C1 segment of cervical spinal cord (tissue), 14 donors: ENCODE measurements at regions not wholly inside any gene's neighbourhood (a gene's known extent, or its start where the extent isn't known, plus 50 kb on each side); places are given as distances from the start of the nearest gene placed in this dataset.

Source experiments
- DNase-seq, 14 donors: peaks; one replicate each; lab custom pipeline; 2025; lab: John Stamatoyannopoulos, UW

DNA sequence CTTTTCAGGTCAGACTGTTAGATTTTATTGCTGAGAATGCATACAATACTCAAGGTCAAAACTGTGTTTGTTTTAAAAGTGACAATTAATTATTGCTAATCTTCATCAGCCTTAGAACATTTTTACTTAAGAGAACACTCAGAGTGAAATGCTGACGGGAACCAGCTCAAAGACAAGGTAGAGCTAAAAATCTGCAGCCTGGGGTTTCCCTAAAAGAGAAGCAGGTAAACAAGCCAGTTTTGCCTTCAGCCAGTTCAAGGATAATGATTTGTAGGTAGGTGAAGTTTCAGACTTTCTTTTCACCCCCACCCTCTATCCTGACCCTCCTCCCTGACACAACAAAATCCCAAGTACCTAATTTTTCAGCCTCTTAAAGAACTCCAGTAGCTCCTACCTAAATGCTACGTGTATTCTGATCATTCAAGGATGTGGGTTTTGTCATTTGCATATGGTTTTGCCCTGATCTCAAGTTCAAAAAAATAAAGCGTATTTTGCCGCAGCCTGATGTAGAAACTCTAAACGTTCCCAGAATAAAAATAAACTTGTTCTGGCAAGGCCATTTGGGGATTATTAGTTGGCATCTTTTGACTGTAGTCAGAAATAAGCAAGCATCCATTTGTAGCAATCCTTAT is 407.2 kb downstream of the EFNA5 start:
- DNase-seq, result no peak

- no peak for DNase-seq
Observed at GRCh38 chr5:107257885-107258520, 412.7 kb downstream of the EFNA5 start.

- no peak for DNase-seq
Observed at GRCh38 chr5:107254902-107255234, 415.9 kb downstream of the EFNA5 start.

GRCh38 chr5:107254214-107254901 is 416.4 kb downstream of the EFNA5 start:
- no peak for DNase-seq

DNA sequence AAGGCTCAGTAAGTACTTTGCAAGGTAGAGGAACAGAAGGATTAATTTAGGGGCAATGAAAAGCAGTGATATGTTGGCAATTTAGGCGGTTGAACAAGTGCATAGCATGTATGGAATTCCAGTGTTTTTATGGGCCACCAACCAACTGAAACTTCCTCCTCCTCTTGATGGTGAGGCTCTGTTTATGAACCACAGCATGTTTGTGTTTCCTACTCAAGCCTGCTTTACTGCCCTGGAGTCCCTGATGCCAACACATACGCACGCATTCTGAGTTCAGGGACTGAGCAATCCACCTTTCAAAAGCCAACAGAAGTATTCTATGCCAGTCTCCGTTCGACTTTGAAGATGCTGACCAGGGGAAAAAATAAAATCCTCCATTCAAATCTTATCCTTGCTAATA is 417.5 kb downstream of the EFNA5 start:
- DNase-seq, result no peak

- DNase-seq, result no peak
Observed at GRCh38 chr5:107251151-107251550, 419.6 kb downstream of the EFNA5 start.

DNA sequence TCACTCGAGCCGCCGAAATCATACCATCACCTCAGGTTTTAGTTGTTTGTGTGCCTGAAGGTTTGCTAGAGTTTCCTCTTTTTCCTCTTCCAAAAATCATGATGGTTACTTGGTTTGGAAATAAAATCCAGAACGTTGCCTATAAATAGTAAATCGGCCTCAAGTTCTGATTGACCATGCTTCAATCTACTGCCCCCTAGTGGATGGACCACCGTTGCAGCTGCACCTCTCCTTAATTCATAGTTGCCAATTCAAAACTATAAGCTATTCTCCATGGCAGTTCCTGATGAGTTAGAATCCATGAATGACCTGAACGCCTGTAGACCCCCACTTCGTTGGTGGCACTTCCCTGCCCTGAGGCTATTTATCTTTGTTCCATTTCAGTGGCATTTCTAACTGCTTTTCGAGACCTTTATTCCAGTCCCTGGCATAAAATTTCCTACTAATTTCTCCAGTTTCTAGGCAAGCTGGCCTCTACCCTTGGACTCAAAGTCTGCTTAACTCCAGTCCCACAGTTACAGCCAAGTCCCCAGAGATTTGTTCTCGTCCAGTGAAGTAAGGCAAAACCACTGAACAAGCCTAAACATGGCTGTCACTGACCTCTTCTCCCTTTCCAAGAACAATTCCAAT is 422.6 kb downstream of the EFNA5 start:
- peak in 4 of 14 donors; percentile 1 to 11 (median 5) for DNase-seq

GRCh38 chr5:107247427-107247826 is 423.3 kb downstream of the EFNA5 start:
- no peak for DNase-seq

- no peak for DNase-seq
Observed at GRCh38 chr5:107243220-107243579, 427.5 kb downstream of the EFNA5 start.

DNA sequence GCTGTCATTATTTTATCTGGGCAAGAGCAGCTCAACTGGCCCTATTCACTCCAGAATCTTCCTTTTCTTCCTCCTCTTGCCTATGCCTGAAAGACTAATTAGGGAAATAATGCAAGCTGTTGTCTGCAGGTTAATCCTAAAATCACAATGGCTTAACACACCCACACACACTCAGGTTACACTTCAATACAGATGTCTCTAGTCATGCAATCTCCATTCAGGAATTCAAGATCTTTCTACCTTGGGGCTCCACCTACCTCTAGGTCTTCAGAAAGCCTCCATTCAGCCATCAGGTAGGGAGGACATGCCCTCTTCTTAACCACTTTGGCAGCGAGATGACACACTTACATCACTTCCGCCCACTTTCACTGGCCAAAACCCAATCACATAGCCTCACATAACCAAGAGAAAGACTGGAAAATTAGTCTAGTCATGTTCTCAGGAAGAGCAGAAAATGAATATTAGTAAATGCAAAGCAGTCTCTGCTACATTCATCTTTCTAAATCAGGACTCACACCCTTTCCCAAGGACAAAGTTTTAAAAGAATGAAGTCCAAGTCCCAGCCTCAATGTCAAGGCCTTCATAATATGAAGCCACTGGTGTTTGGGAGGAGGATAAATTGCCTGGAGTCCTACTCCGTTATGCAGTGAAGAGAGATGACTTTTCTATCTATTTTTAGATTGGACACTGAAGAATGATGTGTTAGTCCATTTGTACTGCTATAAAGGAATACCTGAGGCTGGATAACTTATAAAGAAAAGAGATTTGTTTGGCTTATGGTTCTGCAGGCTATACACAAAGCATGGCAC is 428.1 kb downstream of the EFNA5 start:
- no peak for DNase-seq

DNA sequence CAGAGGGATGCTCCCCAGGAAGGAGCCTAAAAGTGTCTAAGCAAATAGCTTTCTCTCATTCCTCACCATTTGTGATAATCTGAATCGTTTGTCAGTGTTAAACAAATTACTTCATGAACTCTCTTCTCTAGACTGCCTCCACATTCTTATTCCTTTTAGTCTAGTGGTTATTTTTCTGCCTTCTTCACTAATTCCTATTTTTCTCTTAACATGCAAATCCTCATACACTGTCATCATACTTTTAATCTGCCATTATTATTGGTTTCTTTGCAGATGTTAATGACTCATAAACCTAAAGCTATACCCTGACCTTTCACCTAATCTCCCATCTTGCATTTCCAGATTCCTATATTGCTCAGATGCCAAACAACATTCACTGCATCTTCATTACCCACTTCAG is 428.9 kb downstream of the EFNA5 start:
- DNase-seq, result no peak

DNA sequence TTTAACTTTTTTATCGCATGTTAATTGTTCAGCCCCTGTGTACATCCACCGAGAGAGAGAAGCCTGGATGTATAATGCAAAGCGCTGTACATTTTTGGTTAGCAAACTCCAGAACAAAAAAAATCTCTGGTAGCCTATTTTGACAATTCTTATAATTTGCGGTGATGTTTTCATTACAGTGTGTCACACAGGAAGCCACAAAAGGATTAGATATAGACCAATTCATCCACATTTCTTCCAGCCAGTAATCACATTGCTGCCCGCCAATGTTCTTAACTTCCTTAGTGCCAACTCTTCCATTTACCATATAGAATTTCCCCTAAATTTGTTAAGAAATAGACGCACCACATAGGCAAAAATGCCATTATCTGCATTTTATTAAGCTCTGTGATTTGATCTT is 435.6 kb downstream of the EFNA5 start:
- no peak for DNase-seq

DNA sequence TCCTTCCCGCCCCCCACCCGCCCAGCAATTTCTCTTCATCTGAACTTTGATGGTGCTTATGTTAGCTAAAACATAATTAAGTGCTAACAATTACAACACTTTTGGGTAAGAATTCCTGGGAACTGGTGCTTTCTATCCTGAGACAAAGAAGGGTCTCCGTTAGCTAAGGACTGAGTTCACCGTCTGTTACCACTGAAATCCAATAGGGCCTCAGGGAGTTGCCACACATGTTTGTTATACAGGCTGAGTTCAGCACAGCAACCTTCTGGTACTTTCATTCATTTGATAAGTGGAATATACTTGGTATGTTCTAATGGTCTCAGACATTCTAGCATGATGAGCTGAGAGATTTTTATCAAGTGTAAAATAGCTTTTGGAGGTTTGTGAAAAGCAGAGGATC is 437.9 kb downstream of the EFNA5 start:
- DNase-seq, result no peak

DNA sequence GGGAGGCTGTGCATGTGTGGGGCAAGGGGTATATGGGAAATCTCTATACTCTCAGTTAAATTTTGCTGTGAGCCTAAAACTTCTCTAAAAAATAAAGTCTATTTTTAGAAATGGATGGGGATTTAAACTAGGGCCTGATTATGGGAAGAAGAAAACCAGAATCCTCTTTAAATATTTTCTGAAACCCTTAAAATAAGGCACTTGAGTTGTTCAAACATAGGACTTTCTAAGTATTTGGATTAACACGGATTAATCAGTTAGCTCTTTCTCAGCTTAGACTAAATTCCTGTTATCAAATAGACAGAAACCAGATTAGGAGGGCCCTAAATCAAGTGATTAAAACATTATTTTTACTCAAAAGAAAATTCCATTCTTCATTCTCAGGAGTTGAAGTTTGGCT is 438.4 kb downstream of the EFNA5 start:
- DNase-seq, result no peak

- DNase-seq, result no peak
Observed at GRCh38 chr5:107231191-107231590, 439.5 kb downstream of the EFNA5 start.

GRCh38 chr5:107230367-107230766 is 440.4 kb downstream of the EFNA5 start:
- no peak for DNase-seq

DNA sequence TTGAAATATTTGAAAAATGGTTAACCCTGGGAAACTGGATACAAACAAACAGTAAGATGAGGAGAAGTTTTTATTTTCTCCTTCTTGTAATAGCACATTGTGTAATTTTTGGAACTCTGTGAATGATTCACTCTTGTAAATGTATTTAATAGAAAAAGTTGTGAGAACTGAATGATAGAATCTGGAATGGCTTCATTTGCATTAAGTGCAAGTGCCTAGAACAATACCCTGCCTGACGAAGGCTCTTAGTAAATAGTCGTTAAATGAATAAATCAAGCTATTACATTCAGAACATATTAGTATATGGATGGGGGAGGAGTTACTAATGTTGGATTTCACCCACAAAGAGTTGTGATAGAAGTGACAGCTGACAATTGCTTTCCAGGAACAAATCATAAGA is 442.5 kb downstream of the EFNA5 start:
- no peak for DNase-seq

GRCh38 chr5:107224272-107224671 is 446.5 kb downstream of the EFNA5 start:
- no peak for DNase-seq

- no peak for DNase-seq
Observed at GRCh38 chr5:107223066-107223465, 447.7 kb downstream of the EFNA5 start.

DNA sequence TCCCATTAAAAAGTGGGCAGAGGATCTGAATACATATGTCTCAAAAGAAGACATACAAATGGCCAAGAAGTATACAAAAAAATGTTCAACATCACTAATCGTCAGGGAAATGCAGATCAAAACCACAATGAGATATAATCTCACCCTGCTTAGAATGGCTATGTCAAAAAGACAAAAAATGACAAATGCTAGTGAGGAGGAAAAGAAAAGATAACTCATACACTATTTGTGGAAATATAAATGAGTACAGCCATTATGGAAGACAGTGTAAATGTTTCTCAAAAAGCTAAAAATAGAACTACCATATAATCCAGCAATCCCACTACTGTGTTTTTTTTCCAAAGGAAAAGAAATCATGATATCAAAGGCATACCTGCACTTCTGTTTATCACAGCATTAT is 450.7 kb downstream of the EFNA5 start:
- DNase-seq, result no peak

- no peak for DNase-seq
Observed at GRCh38 chr5:107218457-107219193, 452.1 kb downstream of the EFNA5 start.
